ENCODE measurements at regions not wholly inside any gene's neighbourhood (a gene's known extent, or its start where the extent isn't known, plus 50 kb on each side); places are given as distances from the start of the nearest gene placed in this dataset.

GRCh38 chr4:127212701-127213100, 420.1 kb upstream of the INTU start:
- no peak for DNase-seq (ENCODE audit: extremely low read depth, low read depth, low spot score)

- DNase-seq (ENCODE audit: extremely low read depth, low read depth, low spot score): no peak
Observed at GRCh38 chr4:127214016-127214415, 418.7 kb upstream of the INTU start.

- DNase-seq (ENCODE audit: extremely low read depth, low read depth, low spot score): no peak
Observed at GRCh38 chr4:127214931-127215330, 417.8 kb upstream of the INTU start.

GRCh38 chr4:127217586-127218229, 415.0 kb upstream of the INTU start:
- DNase-seq (ENCODE audit: extremely low read depth, low read depth, low spot score): no peak

GRCh38 chr4:127219232-127219631, 413.5 kb upstream of the INTU start:
- no peak for DNase-seq (ENCODE audit: extremely low read depth, low read depth, low spot score)

- DNase-seq (ENCODE audit: extremely low read depth, low read depth, low spot score): no peak
Observed at GRCh38 chr4:127224556-127224955, 408.2 kb upstream of the INTU start.

GRCh38 chr4:127229855-127230608, 402.7 kb upstream of the INTU start:
- DNase-seq (ENCODE audit: extremely low read depth, low read depth, low spot score): no peak

- no peak for DNase-seq (ENCODE audit: extremely low read depth, low read depth, low spot score)
Observed at GRCh38 chr4:127236889-127237288, 395.9 kb upstream of the INTU start.

- DNase-seq (ENCODE audit: extremely low read depth, low read depth, low spot score): no peak
Observed at GRCh38 chr4:127237581-127237980, 395.2 kb upstream of the INTU start.

GRCh38 chr4:127238956-127239475, 393.7 kb upstream of the INTU start:
- no peak for DNase-seq (ENCODE audit: extremely low read depth, low read depth, low spot score)

- no peak for DNase-seq (ENCODE audit: extremely low read depth, low read depth, low spot score)
Observed at GRCh38 chr4:127239902-127240763, 392.6 kb upstream of the INTU start.

- DNase-seq (ENCODE audit: extremely low read depth, low read depth, low spot score): no peak
Observed at GRCh38 chr4:127240764-127241105, 392.0 kb upstream of the INTU start.

- DNase-seq (ENCODE audit: extremely low read depth, low read depth, low spot score): no peak
Observed at GRCh38 chr4:127244515-127244914, 388.2 kb upstream of the INTU start.

GRCh38 chr4:127246963-127247952, 385.5 kb upstream of the INTU start:
- DNase-seq (ENCODE audit: extremely low read depth, low read depth, low spot score): no peak

GRCh38 chr4:127249066-127249766, 383.5 kb upstream of the INTU start:
- DNase-seq (ENCODE audit: extremely low read depth, low read depth, low spot score): no peak

- no peak for DNase-seq (ENCODE audit: extremely low read depth, low read depth, low spot score)
Observed at GRCh38 chr4:127249767-127250108, 383.0 kb upstream of the INTU start.

- DNase-seq (ENCODE audit: extremely low read depth, low read depth, low spot score): no peak
Observed at GRCh38 chr4:127250577-127250976, 382.2 kb upstream of the INTU start.

GRCh38 chr4:127251423-127251822, 381.3 kb upstream of the INTU start:
- DNase-seq (ENCODE audit: extremely low read depth, low read depth, low spot score): no peak

- DNase-seq (ENCODE audit: extremely low read depth, low read depth, low spot score): no peak
Observed at GRCh38 chr4:127256500-127256899, 376.3 kb upstream of the INTU start.

GRCh38 chr4:127261476-127261875, 371.3 kb upstream of the INTU start:
- no peak for DNase-seq (ENCODE audit: extremely low read depth, low read depth, low spot score)
